H1 (cell line): ENCODE measurements at regions not wholly inside any gene's neighbourhood (a gene's known extent, or its start where the extent isn't known, plus 50 kb on each side); places are given as distances from the start of the nearest gene placed in this dataset.

Experiments used
- CTCF ChIA-PET: fragments of 300-600 bp; sonication (Branson Sonifier 250); formaldehyde crosslinking; loops from one replicate; lab custom pipeline; 2021; ENCODE audit not compliant: partially characterized antibody; lab: Charles Lee
- POLR2A ChIA-PET: fragments of 300-600 bp; sonication (Branson Sonifier 250); formaldehyde crosslinking; loops from one replicate; lab custom pipeline; 2021; ENCODE audit warnings: inconsistent platforms; ENCODE audit not compliant: partially characterized antibody; lab: Charles Lee
- DNase-seq, 2 experiments: peaks; one replicate each; pipeline versions ENCODE4 v3.0.0 to v3.0.0-alpha.2; 2010 to 2022; ENCODE audit warnings: low spot score in 2 of 2, low read depth in 1 of 2, mixed read lengths in 1 of 2
- FAIRE-seq: peaks from 2 replicates; lab custom pipeline; 2011; peaks lifted over from hg19 to GRCh38; lab: Jason Lieb, UNC
- H2AFZ ChIP-seq: 2 replicates; pipeline ENCODE4 v1.8.1; 2012; ENCODE audit warnings: low read length, inconsistent platforms
- H2AK5ac ChIP-seq: 2 replicates; pipeline ENCODE4 v1.6.1; 2013; ENCODE audit warnings: low read depth, low read length
- H2BK120ac ChIP-seq: replicated peaks from 2 replicates; pipeline ENCODE3; 2013; ENCODE audit warnings: low read depth, low read length, inconsistent platforms
- H2BK12ac ChIP-seq: 2 replicates; pipeline ENCODE4 v1.6.1; 2013; ENCODE audit warnings: low read depth, low read length
- H2BK15ac ChIP-seq: 2 replicates; pipeline ENCODE4 v1.6.1; 2013; ENCODE audit warnings: low read length
- H2BK20ac ChIP-seq: 2 replicates; pipeline ENCODE4 v1.6.1; 2013; ENCODE audit warnings: low read length
- H2BK5ac ChIP-seq: 2 replicates; pipeline ENCODE4 v1.6.1; 2013; ENCODE audit warnings: low read depth, low read length
- H3K14ac ChIP-seq: 2 replicates; pipeline ENCODE4 v1.6.1; 2013; ENCODE audit warnings: inconsistent platforms; ENCODE audit not compliant: insufficient read length
- H3K18ac ChIP-seq: 2 replicates; pipeline ENCODE4 v1.6.1; 2013; ENCODE audit warnings: low read length; ENCODE audit errors: extremely low read depth
- H3K23ac ChIP-seq: 2 replicates; pipeline ENCODE4 v1.6.1; 2013; ENCODE audit warnings: inconsistent platforms; ENCODE audit not compliant: insufficient read length
- H3K23me2 ChIP-seq: 2 replicates; pipeline ENCODE4 v1.6.1; 2013; ENCODE audit warnings: low read depth, low read length
- H3K27ac ChIP-seq: 2 replicates; pipeline ENCODE4 v1.6.1; 2011; ENCODE audit warnings: low read depth, low read length, inconsistent platforms
- H3K27me3 ChIP-seq, 4 experiments: replicated peaks in 1 of 4; 1 replicate in 1 of 4; 2 replicates in 3 of 4; pipeline versions ENCODE4 v1.6.1 to v1.8.1; 2011 to 2013; ENCODE audit warnings: low read length in 3 of 4, mild to moderate bottlenecking in 3 of 4, inconsistent platforms in 2 of 4, mixed read lengths in 2 of 4, moderate library complexity in 1 of 4; ENCODE audit not compliant: control insufficient read depth in 3 of 4, insufficient read depth in 3 of 4; ENCODE audit errors: extremely low read depth in 1 of 4
- H3K36me3 ChIP-seq, 4 experiments: 2 replicates each; pipeline versions ENCODE4 v1.6.1 to v1.8.1; 2011 to 2013; ENCODE audit warnings: mild to moderate bottlenecking in 4 of 4, low read length in 3 of 4, moderate library complexity in 2 of 4, control low read depth in 1 of 4, inconsistent platforms in 1 of 4; ENCODE audit not compliant: insufficient read depth in 4 of 4, control insufficient read depth in 2 of 4
- H3K4ac ChIP-seq: replicated peaks from 2 replicates; pipeline ENCODE3; 2013; ENCODE audit warnings: low read length, low read depth, mixed read lengths, inconsistent platforms; ENCODE audit not compliant: insufficient read length
- H3K4me1 ChIP-seq, 4 experiments: replicated peaks in 1 of 4; 1 replicate in 1 of 4; 2 replicates in 3 of 4; pipeline versions ENCODE4 v1.6.1 to v1.8.1; 2011 to 2013; ENCODE audit warnings: low read length in 3 of 4, inconsistent platforms in 2 of 4, mixed read lengths in 1 of 4; ENCODE audit not compliant: insufficient read depth in 4 of 4, control insufficient read depth in 3 of 4
- H3K4me2 ChIP-seq, 2 experiments: 2 replicates each; pipeline versions ENCODE4 v1.6.1 to v1.8.1; 2011 to 2013; ENCODE audit warnings: low read depth in 2 of 2, low read length in 2 of 2, control low read depth in 1 of 2, inconsistent platforms in 1 of 2, mild to moderate bottlenecking in 1 of 2; ENCODE audit not compliant: insufficient read depth in 1 of 2
- H3K4me3 ChIP-seq, 4 experiments: fragments of 200-600, 300-600 bp in 1 of 4; sonication (generic), shearing (Covaris generic), sonication (Bioruptor Twin) in 1 of 4; 2 replicates each; pipeline versions ENCODE4 v1.5.1 to v1.8.1; 2011 to 2016; ENCODE audit warnings: low read length in 4 of 4, low read depth in 3 of 4, control low read depth in 2 of 4, inconsistent platforms in 2 of 4, mild to moderate bottlenecking in 2 of 4, mixed read lengths in 1 of 4, moderate library complexity in 1 of 4; ENCODE audit not compliant: insufficient read depth in 2 of 4; ENCODE audit errors: extremely low read depth in 1 of 4
- H3K56ac ChIP-seq: replicated peaks from 2 replicates; pipeline ENCODE3; 2013; ENCODE audit warnings: low read depth, mild to moderate bottlenecking, mixed read lengths, low read length, inconsistent platforms; ENCODE audit not compliant: insufficient read length
- H3K79me1 ChIP-seq: 2 replicates; pipeline ENCODE4 v1.6.1; 2013; ENCODE audit warnings: low read depth, low read length, control low read depth
- H3K79me2 ChIP-seq, 2 experiments: 2 replicates each; pipeline versions ENCODE4 v1.6.1 to v1.8.1; 2012 to 2013; ENCODE audit warnings: low read length in 2 of 2, mild to moderate bottlenecking in 2 of 2, inconsistent platforms in 1 of 2; ENCODE audit not compliant: insufficient read depth in 2 of 2, control insufficient read depth in 1 of 2
- H3K9ac ChIP-seq, 4 experiments: replicated peaks in 1 of 4; 1 replicate in 1 of 4; 2 replicates in 3 of 4; pipeline versions ENCODE4 v1.6.1 to v1.8.1; 2011 to 2013; ENCODE audit warnings: low read depth in 3 of 4, low read length in 3 of 4, control low read depth in 2 of 4, mild to moderate bottlenecking in 2 of 4, moderate library complexity in 2 of 4, inconsistent platforms in 1 of 4; ENCODE audit errors: extremely low read depth in 1 of 4
- H3K9me3 ChIP-seq, 2 experiments: 2 replicates each; pipeline versions ENCODE4 v1.6.1 to v1.8.1; 2012 to 2013; ENCODE audit warnings: mild to moderate bottlenecking in 2 of 2, moderate library complexity in 2 of 2, control low read depth in 1 of 2, inconsistent platforms in 1 of 2, low read depth in 1 of 2, low read length in 1 of 2, mixed read lengths in 1 of 2; ENCODE audit not compliant: insufficient read depth in 2 of 2
- H4K20me1 ChIP-seq, 2 experiments: replicated peaks in 1 of 2; 2 replicates each; pipeline versions ENCODE3 to v1.8.1; 2011 to 2013; ENCODE audit warnings: inconsistent platforms in 2 of 2, low read length in 2 of 2, mild to moderate bottlenecking in 1 of 2; ENCODE audit not compliant: insufficient read depth in 2 of 2, control insufficient read depth in 1 of 2
- H4K5ac ChIP-seq: 2 replicates; pipeline ENCODE4 v1.6.1; 2013; ENCODE audit warnings: low read length, low read depth, mixed read lengths, inconsistent platforms; ENCODE audit not compliant: insufficient read length
- H4K8ac ChIP-seq: 2 replicates; pipeline ENCODE4 v1.8.0; 2013; ENCODE audit warnings: mild to moderate bottlenecking, moderate library complexity, low read length, inconsistent platforms; ENCODE audit not compliant: insufficient read depth; ENCODE audit errors: extremely low read depth
- H4K91ac ChIP-seq: replicated peaks from 2 replicates; pipeline ENCODE3; 2013; ENCODE audit warnings: low read length, mixed read lengths, inconsistent platforms; ENCODE audit not compliant: insufficient read length
- CBX8 ChIP-seq: fragments of 300-800, 300-1000 bp; sonication (generic); IDR thresholded peaks from 2 replicates; pipeline ENCODE4 v1.7.1; 2016; ENCODE audit warnings: low read depth, low read length, borderline replicate concordance
- EGR1 ChIP-seq: IDR thresholded peaks from 2 replicates; pipeline ENCODE4 v1.6.1; 2011; ENCODE audit warnings: low read depth, low read length, borderline replicate concordance
- EZH2 ChIP-seq: fragments of 200-600 bp; sonication (generic); IDR thresholded peaks from 2 replicates; pipeline ENCODE4 v1.7.1; 2012; ENCODE audit warnings: low read depth, mild to moderate bottlenecking, moderate library complexity, low read length, inconsistent platforms; ENCODE audit not compliant: severe bottlenecking
- HDAC6 ChIP-seq: IDR thresholded peaks from one replicate; pipeline ENCODE4 v1.7.1; 2012; ENCODE audit warnings: low read depth, mild to moderate bottlenecking, inconsistent platforms, low read length, moderate library complexity
- POLR2A ChIP-seq, 2 experiments: IDR thresholded peaks; 1 replicate in 1 of 2; 2 replicates in 1 of 2; pipeline ENCODE4 v1.6.1; 2011; ENCODE audit warnings: low read depth in 2 of 2, low read length in 2 of 2, mild to moderate bottlenecking in 2 of 2; ENCODE audit errors: control extremely low read depth in 1 of 2
- RBBP5 ChIP-seq: IDR thresholded peaks from 2 replicates; pipeline ENCODE4 v1.7.1; 2012; ENCODE audit warnings: low read depth, mild to moderate bottlenecking, inconsistent platforms, low read length, moderate library complexity, borderline replicate concordance
- RFX5 ChIP-seq: IDR thresholded peaks from 2 replicates; pipeline ENCODE4 v1.6.1; 2011; ENCODE audit warnings: low read depth, low read length, improper control_type of control experiment, borderline replicate concordance
- RNF2 ChIP-seq: fragments of 200-900, 300-1000 bp; sonication (generic); IDR thresholded peaks from 2 replicates; pipeline ENCODE4 v1.7.1; 2016; ENCODE audit warnings: borderline replicate concordance, low read depth, mild to moderate bottlenecking, antibody characterized with exemption, low read length; ENCODE audit not compliant: poor library complexity, severe bottlenecking; ENCODE audit errors: missing control alignments
- RXRA ChIP-seq: IDR thresholded peaks from 2 replicates; pipeline ENCODE4 v1.6.1; 2011; ENCODE audit warnings: low read depth, mild to moderate bottlenecking, low read length, moderate library complexity; ENCODE audit not compliant: insufficient read depth
- SP1 ChIP-seq: IDR thresholded peaks from 2 replicates; pipeline ENCODE4 v1.6.1; 2011; ENCODE audit warnings: low read depth, low read length
- SRF ChIP-seq: IDR thresholded peaks from 2 replicates; pipeline ENCODE4 v1.6.1; 2011; ENCODE audit warnings: mild to moderate bottlenecking, low read depth, low read length, moderate library complexity
- TBP ChIP-seq: IDR thresholded peaks from 2 replicates; pipeline ENCODE4 v1.6.1; 2011; ENCODE audit warnings: low read depth, low read length, improper control_type of control experiment
- WGBS, 2 experiments: shearing (Covaris generic) in 1 of 2; methylation state at CpG; one replicate each; pipeline versions ENCODE4 v1.1.6 to v1.1.7; 2013 to 2015; ENCODE audit warnings: low lambda C conversion rate in 2 of 2, mixed read lengths in 2 of 2, inconsistent platforms in 1 of 2, low coverage in 1 of 2, missing lambda C conversion rate in 1 of 2; ENCODE audit not compliant: insufficient replicate concordance in 2 of 2, insufficient coverage in 1 of 2, insufficient read length in 1 of 2; ENCODE audit errors: extremely low coverage in 1 of 2, missing lambda C conversion rate in 1 of 2; 5-methylcytosine and 5-hydroxymethylcytosine counted together
- TF ChIP-seq, protein P1 (sequence below): IDR thresholded peaks from 2 replicates; pipeline ENCODE4 v1.6.1; 2012; ENCODE audit warnings: inconsistent platforms

DNA sequence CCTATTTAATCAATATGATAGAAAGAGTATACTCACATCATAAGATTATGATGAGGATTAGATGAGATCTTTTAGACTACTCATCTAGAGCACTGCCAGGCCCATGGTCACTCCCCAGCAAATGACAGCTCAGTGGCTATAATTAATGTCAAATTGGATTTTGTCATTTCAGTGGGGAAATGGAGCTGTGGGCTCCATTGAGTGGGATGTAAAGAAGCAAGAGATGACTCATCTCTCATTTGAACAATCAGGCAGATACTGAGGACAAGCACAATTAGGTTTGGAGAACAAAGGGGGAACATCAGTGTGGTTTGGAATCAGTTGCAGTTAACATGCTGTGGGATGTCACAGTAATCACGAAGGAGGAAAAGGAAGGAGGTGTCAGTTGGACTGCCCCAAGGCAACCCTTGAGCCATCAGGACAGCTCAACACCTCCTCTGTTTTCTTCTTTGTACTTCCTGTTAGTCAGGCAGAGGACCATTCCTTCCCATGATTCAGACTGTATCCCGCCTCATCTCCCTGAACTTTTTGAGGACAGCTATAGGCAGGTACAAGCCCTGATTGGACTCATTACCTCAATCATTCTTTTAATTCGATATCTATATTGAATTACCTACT is 473.7 kb upstream of the ISX start:
- Histone ChIP-seq H3K9me3 (no peaks in the 10 kb centered on the region; a peak in 1 of 4 replicates), H3K4me3 (no peak overlapping the region), H2BK15ac (no peak overlapping the region), H3K27ac (no peak overlapping the region), H4K91ac (no peak overlapping the region), H3K56ac (no peak overlapping the region), H2AFZ (no peak overlapping the region), H3K27me3 (no peaks in the 10 kb centered on the region), H3K4me1 (peaks cover 0 to 4% (median 2%) of the 10 kb centered on the region in 4 experiments; a peak in 1 of 7 replicates), H3K9ac (no peak overlapping the region), H2BK5ac (no peak overlapping the region), H3K4ac (no peak overlapping the region), H2BK20ac (no peak overlapping the region), H3K23me2 (no peaks in the 10 kb centered on the region), H2BK120ac (no peak overlapping the region), H4K20me1 (no peaks in the 10 kb centered on the region), H4K8ac (no peak overlapping the region), H2BK12ac (no peak overlapping the region), H3K79me1 (no peaks in the 10 kb centered on the region), H3K18ac (no peak overlapping the region), H3K23ac (no peak overlapping the region), H4K5ac (no peak overlapping the region), H3K36me3 (no peaks in the 10 kb centered on the region), H2AK5ac (no peak overlapping the region), H3K14ac (no peak overlapping the region), H3K4me2 (no peak overlapping the region), H3K79me2 (no peaks in the 10 kb centered on the region)
- TF ChIP-seq HDAC6 (no peak), CBX8 (no peak), RBBP5 (no peak), SRF (no peak), EGR1 (no peak), TBP (no peak), POLR2A (IDR thresholded peaks at IDR 0.05; ENCODE audit: control extremely low read depth in 1 of 2, low read depth in 2 of 2, low read length in 2 of 2) (no peak), SP1 (no peak), RFX5 (no peak), RNF2 (no peak), EZH2 (no peak), RXRA (no peak)
- TF ChIP-seq, protein P1, sequence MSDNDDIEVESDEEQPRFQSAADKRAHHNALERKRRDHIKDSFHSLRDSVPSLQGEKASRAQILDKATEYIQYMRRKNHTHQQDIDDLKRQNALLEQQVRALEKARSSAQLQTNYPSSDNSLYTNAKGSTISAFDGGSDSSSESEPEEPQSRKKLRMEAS = no peak
- POLR2A ChIA-PET = no interaction called here
- CTCF ChIA-PET = no interaction called here
- FAIRE-seq (no peak), DNase-seq (no peak)
- WGBS, 2 experiments = 82% methylated on average over 3 of the region's 3 CpGs; no CpG with 5 or more reads in 1 of the 2 experiments
